ENCODE measurements at regions not wholly inside any gene's neighbourhood (a gene's known extent, or its start where the extent isn't known, plus 50 kb on each side); places are given as distances from the start of the nearest gene placed in this dataset.

DNA sequence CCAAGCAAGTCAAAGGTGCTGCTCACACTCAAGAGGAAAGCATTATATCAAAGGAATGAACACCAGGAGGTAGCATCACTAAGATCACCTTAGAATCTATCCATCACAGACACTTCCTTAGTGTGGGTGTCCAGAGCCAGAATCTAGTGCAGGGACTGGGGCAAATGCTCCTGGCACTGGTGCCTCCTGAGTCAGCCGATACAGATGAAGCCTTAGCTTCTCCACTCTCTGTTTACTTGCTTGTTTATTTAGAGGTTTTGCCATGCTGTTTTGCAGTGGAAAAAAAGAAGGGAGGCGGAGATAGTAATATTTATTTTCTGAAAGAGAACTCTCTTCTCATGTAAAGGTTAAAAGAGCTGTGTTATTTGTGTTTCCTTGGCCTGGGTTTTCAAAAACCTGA lies 303.1 kb downstream of the WDR11 start:
- no peak for TF ChIP-seq CTCF (IDR thresholded peaks at IDR 0.05; ENCODE audit: low read length)
- TF ChIP-seq EZH2 (IDR thresholded peaks at IDR 0.05; ENCODE audit: borderline replicate concordance, low read length), result no peak
